HG03575 (cell line): ENCODE measurements at regions not wholly inside any gene's neighbourhood (a gene's known extent, or its start where the extent isn't known, plus 50 kb on each side); places are given as distances from the start of the nearest gene placed in this dataset.
"Not testable (repeated sequence)": the region's sequence is repeated elsewhere in the genome, so short reads cannot be mapped to it uniquely, and the experiment has no call there.

ENCODE experiments used
- ATAC-seq: cut with Tn5 transposase; IDR thresholded peaks from one replicate; pipeline ENCODE4 v1.9.1; 2021; ENCODE audit not compliant: unreplicated experiment, insufficient number of reproducible peaks, low FRiP score; ENCODE audit errors: extremely low read depth

GRCh38 chr14:84877061-84877460 is 652.9 kb upstream of the FLRT2 start:
- no peak for ATAC-seq

- ATAC-seq, result no peak
Measured at GRCh38 chr14:84882830-84883229, 647.1 kb upstream of the FLRT2 start.

- ATAC-seq, result no peak
Measured at GRCh38 chr14:84885061-84885460, 644.9 kb upstream of the FLRT2 start.

GRCh38 chr14:84891404-84891803 is 638.5 kb upstream of the FLRT2 start:
- no peak for ATAC-seq

GRCh38 chr14:84894254-84894653 is 635.7 kb upstream of the FLRT2 start:
- no peak for ATAC-seq

- ATAC-seq, result no peak
Measured at GRCh38 chr14:84922370-84922769, 607.6 kb upstream of the FLRT2 start.

GRCh38 chr14:84926656-84927055 is 603.3 kb upstream of the FLRT2 start:
- no peak for ATAC-seq

- ATAC-seq, result no peak
Measured at GRCh38 chr14:84927096-84927827, 602.7 kb upstream of the FLRT2 start.

GRCh38 chr14:84929086-84929485 is 600.9 kb upstream of the FLRT2 start:
- ATAC-seq, result no peak

GRCh38 chr14:84929834-84930233 is 600.1 kb upstream of the FLRT2 start:
- ATAC-seq, result no peak

- no peak for ATAC-seq
Measured at GRCh38 chr14:84937016-84937415, 592.9 kb upstream of the FLRT2 start.

- ATAC-seq, result no peak
Measured at GRCh38 chr14:84937449-84937848, 592.5 kb upstream of the FLRT2 start.

- ATAC-seq, result not testable (repeated sequence)
Measured at GRCh38 chr14:84944901-84945300, 585.0 kb upstream of the FLRT2 start.

- ATAC-seq, result no peak
Measured at GRCh38 chr14:84959851-84960520, 570.0 kb upstream of the FLRT2 start.

GRCh38 chr14:84961637-84962036 is 568.3 kb upstream of the FLRT2 start:
- no peak for ATAC-seq

GRCh38 chr14:84963518-84963917 is 566.4 kb upstream of the FLRT2 start:
- ATAC-seq, result no peak

- ATAC-seq, result no peak
Measured at GRCh38 chr14:84965279-84965678, 564.7 kb upstream of the FLRT2 start.

- ATAC-seq, result no peak
Measured at GRCh38 chr14:84969501-84969900, 560.4 kb upstream of the FLRT2 start.

GRCh38 chr14:84975241-84975902 is 554.6 kb upstream of the FLRT2 start:
- no peak for ATAC-seq

GRCh38 chr14:84976805-84977204 is 553.1 kb upstream of the FLRT2 start:
- ATAC-seq, result no peak
